ENCODE measurements at regions not wholly inside any gene's neighbourhood (a gene's known extent, or its start where the extent isn't known, plus 50 kb on each side); places are given as distances from the start of the nearest gene placed in this dataset.

GRCh38 chr13:44627441-44627840 lies 51.3 kb upstream of the TSC22D1 start:
- no peaks in the 10 kb centered on the region for H3K9me3 Mint-ChIP-seq (ENCODE audit: unreplicated experiment)
- H3K27me3 Mint-ChIP-seq (ENCODE audit: unreplicated experiment), result no peaks in the 10 kb centered on the region
- no peaks in the 10 kb centered on the region for H3K36me3 Mint-ChIP-seq (ENCODE audit: unreplicated experiment)
- H3K4me1 Mint-ChIP-seq (ENCODE audit: unreplicated experiment), result peaks cover 8% of the 10 kb centered on the region
- no peak overlapping the region for H3K27ac Mint-ChIP-seq (ENCODE audit: unreplicated experiment)
- no peak for DNase-seq (ENCODE audit: extremely low spot score, unreplicated experiment)
- no peak for TF ChIP-seq CTCF (IDR thresholded peaks at IDR 0.05)
- no peak overlapping the region for H3K4me3 Mint-ChIP-seq (ENCODE audit: unreplicated experiment)

GRCh38 chr13:44626176-44626575 lies 50.0 kb upstream of the TSC22D1 start:
- no peak overlapping the region for H3K4me3 Mint-ChIP-seq (ENCODE audit: unreplicated experiment)
- no peaks in the 10 kb centered on the region for H3K36me3 Mint-ChIP-seq (ENCODE audit: unreplicated experiment)
- no peak for DNase-seq (ENCODE audit: extremely low spot score, unreplicated experiment)
- H3K9me3 Mint-ChIP-seq (ENCODE audit: unreplicated experiment), result no peaks in the 10 kb centered on the region
- TF ChIP-seq CTCF (IDR thresholded peaks at IDR 0.05), result no peak
- no peak overlapping the region for H3K27ac Mint-ChIP-seq (ENCODE audit: unreplicated experiment)
- peaks cover 8% of the 10 kb centered on the region for H3K4me1 Mint-ChIP-seq (ENCODE audit: unreplicated experiment)
- no peaks in the 10 kb centered on the region for H3K27me3 Mint-ChIP-seq (ENCODE audit: unreplicated experiment)

All from osteocyte (in vitro differentiated cells).